ENCODE measurements at regions not wholly inside any gene's neighbourhood (a gene's known extent, or its start where the extent isn't known, plus 50 kb on each side); places are given as distances from the start of the nearest gene placed in this dataset.

DNA sequence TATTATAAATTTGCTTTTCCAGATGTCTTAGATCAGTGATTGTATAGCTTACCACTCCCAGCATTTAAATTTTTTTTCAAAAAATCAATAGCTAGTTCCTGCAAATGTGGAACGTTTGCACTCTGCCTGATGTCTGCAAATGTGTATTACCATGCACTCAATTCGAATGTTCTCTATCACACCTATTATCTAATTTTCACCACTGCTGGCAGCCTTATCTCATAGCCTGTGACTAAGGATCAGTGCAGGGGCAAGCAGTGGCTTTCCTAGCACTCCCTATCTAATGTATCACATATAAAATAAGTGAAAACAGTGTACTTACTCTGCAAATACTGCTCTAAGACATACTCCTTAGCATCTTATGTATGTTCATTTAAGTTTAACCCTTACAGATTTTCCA, 196.3 kb upstream of the PLSCR5 start:
- Histone ChIP-seq H3K27me3 (ENCODE audit: insufficient read depth, low read length) (no peaks in the 10 kb centered on the region), H2AFZ (ENCODE audit: insufficient read depth, low read length, poor library complexity) (no peak overlapping the region), H2BK120ac (ENCODE audit: insufficient read depth, low read length, poor library complexity) (no peak overlapping the region), H2BK12ac (ENCODE audit: low read length) (no peak overlapping the region), H3K79me1 (ENCODE audit: low read length) (no peaks in the 10 kb centered on the region), H3K4me1 (ENCODE audit: control insufficient read depth in 1 of 2, insufficient read depth in 2 of 2, low read length in 2 of 2) (no peaks in the 10 kb centered on the region), H3K9me3 (ENCODE audit: insufficient read depth, low read depth, low read length) (no peaks in the 10 kb centered on the region), H3K14ac (ENCODE audit: low read length) (no peak overlapping the region), H2AK5ac (ENCODE audit: low read length) (no peak overlapping the region), H3K4me2 (ENCODE audit: low read length) (no peak overlapping the region), H3K4me3 (ENCODE audit: low read depth, low read length) (no peak overlapping the region), H2BK5ac (ENCODE audit: low read depth, low read length, poor library complexity) (no peak overlapping the region), H4K91ac (ENCODE audit: low read depth, low read length) (no peak overlapping the region), H3K27ac (ENCODE audit: low read depth, low read length) (no peak overlapping the region), H3K79me2 (ENCODE audit: control insufficient read depth, insufficient read depth, low read length, poor library complexity) (no peaks in the 10 kb centered on the region), H4K8ac (ENCODE audit: low read depth, low read length) (no peak overlapping the region), H3K9ac (ENCODE audit: low read length) (no peak overlapping the region), H3K36me3 (ENCODE audit: control insufficient read depth in 1 of 2, insufficient read depth in 2 of 2, low read length in 2 of 2) (no peaks in the 10 kb centered on the region), H4K12ac (ENCODE audit: low read depth, low read length) (no peak overlapping the region), H3K18ac (ENCODE audit: low read length) (no peak overlapping the region), H3K4ac (ENCODE audit: low read depth, low read length) (no peak overlapping the region), H3K23ac (ENCODE audit: low read length) (no peak overlapping the region)
- WGBS (ENCODE audit: extremely low coverage, insufficient coverage, insufficient read length): no CpG with 5 or more reads among the region's 2 CpGs
- DNase-seq: no peak

DNA sequence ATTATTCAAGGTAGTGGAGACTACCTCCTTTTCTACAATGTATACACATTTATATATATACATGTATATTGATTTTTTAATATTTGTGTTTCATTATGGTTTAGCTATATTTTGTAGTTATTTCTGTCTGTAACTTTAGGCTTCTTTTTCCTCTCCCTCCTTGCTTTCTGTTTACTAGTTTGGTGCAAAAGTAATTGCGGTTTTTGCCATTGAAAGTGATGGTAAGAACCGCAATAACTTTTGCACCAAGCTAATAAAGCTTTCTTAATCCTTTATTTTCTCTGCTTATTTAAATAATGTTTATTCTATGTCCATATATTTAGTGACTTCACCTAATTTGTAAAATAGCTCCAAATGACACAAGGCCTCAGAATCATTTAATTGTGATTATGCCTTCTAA, 195.3 kb upstream of the PLSCR5 start:
- Histone ChIP-seq H3K4me2 (ENCODE audit: low read length) (no peak overlapping the region), H2BK12ac (ENCODE audit: low read length) (no peak overlapping the region), H3K9ac (ENCODE audit: low read length) (no peak overlapping the region), H3K36me3 (ENCODE audit: control insufficient read depth in 1 of 2, insufficient read depth in 2 of 2, low read length in 2 of 2) (no peaks in the 10 kb centered on the region), H2AFZ (ENCODE audit: insufficient read depth, low read length, poor library complexity) (no peak overlapping the region), H3K27ac (ENCODE audit: low read depth, low read length) (no peak overlapping the region), H3K23ac (ENCODE audit: low read length) (no peak overlapping the region), H3K9me3 (ENCODE audit: insufficient read depth, low read depth, low read length) (no peaks in the 10 kb centered on the region), H3K4ac (ENCODE audit: low read depth, low read length) (no peak overlapping the region), H2BK120ac (ENCODE audit: insufficient read depth, low read length, poor library complexity) (no peak overlapping the region), H3K27me3 (ENCODE audit: insufficient read depth, low read length) (no peaks in the 10 kb centered on the region), H3K79me2 (ENCODE audit: control insufficient read depth, insufficient read depth, low read length, poor library complexity) (no peaks in the 10 kb centered on the region), H4K91ac (ENCODE audit: low read depth, low read length) (no peak overlapping the region), H3K4me3 (ENCODE audit: low read depth, low read length) (no peak overlapping the region), H3K14ac (ENCODE audit: low read length) (no peak overlapping the region), H4K8ac (ENCODE audit: low read depth, low read length) (no peak overlapping the region), H3K79me1 (ENCODE audit: low read length) (no peaks in the 10 kb centered on the region), H2BK5ac (ENCODE audit: low read depth, low read length, poor library complexity) (no peak overlapping the region), H3K18ac (ENCODE audit: low read length) (no peak overlapping the region), H4K12ac (ENCODE audit: low read depth, low read length) (no peak overlapping the region), H2AK5ac (ENCODE audit: low read length) (no peak overlapping the region), H3K4me1 (ENCODE audit: control insufficient read depth in 1 of 2, insufficient read depth in 2 of 2, low read length in 2 of 2) (no peaks in the 10 kb centered on the region)
- WGBS (ENCODE audit: extremely low coverage, insufficient coverage, insufficient read length): no CpG with 5 or more reads among the region's 2 CpGs
- no peak for DNase-seq

DNA sequence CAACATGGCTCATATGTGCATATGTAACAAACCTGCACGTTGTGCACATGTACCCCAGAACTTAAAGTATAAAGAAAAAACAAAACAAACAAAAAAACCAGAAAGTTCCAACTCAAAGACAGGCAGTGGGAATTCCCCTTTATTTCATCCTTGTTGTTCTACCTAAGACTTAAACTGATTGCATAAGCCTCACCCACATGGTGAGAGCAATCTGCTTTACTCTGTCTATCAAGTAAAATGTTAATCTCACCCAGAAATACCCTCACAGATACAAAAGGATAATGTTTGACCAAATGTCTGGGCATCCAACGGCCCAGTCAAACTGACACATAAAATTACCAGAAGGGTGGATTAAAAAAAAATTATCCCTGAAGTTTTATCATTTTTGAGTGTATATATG, 190.9 kb upstream of the PLSCR5 start:
- Histone ChIP-seq H3K27me3 (ENCODE audit: insufficient read depth, low read length) (no peaks in the 10 kb centered on the region), H3K79me2 (ENCODE audit: control insufficient read depth, insufficient read depth, low read length, poor library complexity) (no peaks in the 10 kb centered on the region), H3K14ac (ENCODE audit: low read length) (no peak overlapping the region), H4K12ac (ENCODE audit: low read depth, low read length) (no peak overlapping the region), H4K91ac (ENCODE audit: low read depth, low read length) (no peak overlapping the region), H3K27ac (ENCODE audit: low read depth, low read length) (no peak overlapping the region), H3K36me3 (ENCODE audit: control insufficient read depth in 1 of 2, insufficient read depth in 2 of 2, low read length in 2 of 2) (no peaks in the 10 kb centered on the region), H3K23ac (ENCODE audit: low read length) (no peak overlapping the region), H2BK12ac (ENCODE audit: low read length) (no peak overlapping the region), H3K4me2 (ENCODE audit: low read length) (no peak overlapping the region), H3K18ac (ENCODE audit: low read length) (no peak overlapping the region), H3K4me1 (ENCODE audit: control insufficient read depth in 1 of 2, insufficient read depth in 2 of 2, low read length in 2 of 2) (no peaks in the 10 kb centered on the region), H2BK120ac (ENCODE audit: insufficient read depth, low read length, poor library complexity) (no peak overlapping the region), H2BK5ac (ENCODE audit: low read depth, low read length, poor library complexity) (no peak overlapping the region), H3K9ac (ENCODE audit: low read length) (no peak overlapping the region), H4K8ac (ENCODE audit: low read depth, low read length) (no peak overlapping the region), H3K79me1 (ENCODE audit: low read length) (no peaks in the 10 kb centered on the region), H2AK5ac (ENCODE audit: low read length) (no peak overlapping the region), H3K4ac (ENCODE audit: low read depth, low read length) (no peak overlapping the region), H2AFZ (ENCODE audit: insufficient read depth, low read length, poor library complexity) (no peak overlapping the region), H3K9me3 (ENCODE audit: insufficient read depth, low read depth, low read length) (no peaks in the 10 kb centered on the region), H3K4me3 (ENCODE audit: low read depth, low read length) (no peak overlapping the region)
- DNase-seq: no peak
- WGBS (ENCODE audit: extremely low coverage, insufficient coverage, insufficient read length): no CpG with 5 or more reads among the region's 2 CpGs

DNA sequence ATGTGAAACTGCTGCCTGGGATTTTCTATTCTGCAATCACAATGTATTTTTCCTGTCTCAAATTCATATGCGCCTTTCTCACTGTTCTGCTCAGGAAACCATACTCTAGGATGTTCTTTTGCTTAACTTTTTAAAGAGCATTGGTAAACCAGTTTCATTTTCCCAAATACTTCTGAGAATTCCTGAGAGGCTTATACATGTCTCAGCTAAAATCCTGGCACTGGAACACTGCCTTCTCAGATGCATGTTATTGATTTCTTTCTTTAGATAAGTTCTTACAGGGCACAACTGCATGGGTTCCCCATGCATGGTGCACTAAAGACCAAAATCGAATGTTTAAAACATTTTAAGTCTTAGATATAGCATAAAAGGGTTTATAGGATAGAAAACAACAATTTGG, 178.3 kb upstream of the PLSCR5 start:
- Histone ChIP-seq H3K27ac (ENCODE audit: low read depth, low read length) (no peak overlapping the region), H3K4ac (ENCODE audit: low read depth, low read length) (no peak overlapping the region), H2BK12ac (ENCODE audit: low read length) (no peak overlapping the region), H3K79me1 (ENCODE audit: low read length) (no peaks in the 10 kb centered on the region), H3K23ac (ENCODE audit: low read length) (no peak overlapping the region), H2AK5ac (ENCODE audit: low read length) (no peak overlapping the region), H2BK120ac (ENCODE audit: insufficient read depth, low read length, poor library complexity) (no peak overlapping the region), H2AFZ (ENCODE audit: insufficient read depth, low read length, poor library complexity) (no peak overlapping the region), H3K18ac (ENCODE audit: low read length) (no peak overlapping the region), H3K9me3 (ENCODE audit: insufficient read depth, low read depth, low read length) (no peaks in the 10 kb centered on the region), H3K36me3 (ENCODE audit: control insufficient read depth in 1 of 2, insufficient read depth in 2 of 2, low read length in 2 of 2) (no peaks in the 10 kb centered on the region), H3K4me1 (ENCODE audit: control insufficient read depth in 1 of 2, insufficient read depth in 2 of 2, low read length in 2 of 2) (no peaks in the 10 kb centered on the region), H3K14ac (ENCODE audit: low read length) (no peak overlapping the region), H4K12ac (ENCODE audit: low read depth, low read length) (no peak overlapping the region), H4K8ac (ENCODE audit: low read depth, low read length) (no peak overlapping the region), H3K27me3 (ENCODE audit: insufficient read depth, low read length) (no peaks in the 10 kb centered on the region), H2BK5ac (ENCODE audit: low read depth, low read length, poor library complexity) (no peak overlapping the region), H3K79me2 (ENCODE audit: control insufficient read depth, insufficient read depth, low read length, poor library complexity) (no peaks in the 10 kb centered on the region), H3K9ac (ENCODE audit: low read length) (no peak overlapping the region), H4K91ac (ENCODE audit: low read depth, low read length) (no peak overlapping the region), H3K4me3 (ENCODE audit: low read depth, low read length) (no peak overlapping the region), H3K4me2 (ENCODE audit: low read length) (no peak overlapping the region)
- no CpG with 5 or more reads among the region's 2 CpGs for WGBS (ENCODE audit: extremely low coverage, insufficient coverage, insufficient read length)
- DNase-seq: no peak
